HG03432 (cell line): ENCODE measurements at regions not wholly inside any gene's neighbourhood (a gene's known extent, or its start where the extent isn't known, plus 50 kb on each side); places are given as distances from the start of the nearest gene placed in this dataset.

Experiments used
- ATAC-seq: cut with Tn5 transposase; IDR thresholded peaks from one replicate; pipeline ENCODE4 v1.9.1; 2021; ENCODE audit warnings: mild to moderate bottlenecking, moderate library complexity; ENCODE audit not compliant: unreplicated experiment

GRCh38 chr10:113320211-113320610 is 232.6 kb upstream of the HABP2 start:
- no peak for ATAC-seq

GRCh38 chr10:113320987-113321386 is 231.9 kb upstream of the HABP2 start:
- ATAC-seq: no peak

GRCh38 chr10:113322843-113323242 is 230.0 kb upstream of the HABP2 start:
- ATAC-seq: no peak

- no peak for ATAC-seq
These were observed 228.9 kb upstream of the HABP2 start for GRCh38 chr10:113323985-113324384.

- ATAC-seq: peak; percentile 97
These were observed 226.4 kb upstream of the HABP2 start for GRCh38 chr10:113326160-113327111.

GRCh38 chr10:113329121-113329596 is 223.7 kb upstream of the HABP2 start:
- ATAC-seq: no peak

- no peak for ATAC-seq
These were observed 220.9 kb upstream of the HABP2 start for GRCh38 chr10:113331961-113332360.

- no peak for ATAC-seq
These were observed 219.5 kb upstream of the HABP2 start for GRCh38 chr10:113333313-113333712.

GRCh38 chr10:113335592-113335991 is 217.3 kb upstream of the HABP2 start:
- no peak for ATAC-seq

- no peak for ATAC-seq
These were observed 216.2 kb upstream of the HABP2 start for GRCh38 chr10:113336549-113337130.

GRCh38 chr10:113337142-113337541 is 215.7 kb upstream of the HABP2 start:
- no peak for ATAC-seq

GRCh38 chr10:113339121-113339520 is 213.7 kb upstream of the HABP2 start:
- no peak for ATAC-seq

- ATAC-seq: no peak
These were observed 212.6 kb upstream of the HABP2 start for GRCh38 chr10:113340282-113340681.

GRCh38 chr10:113341138-113341537 is 211.7 kb upstream of the HABP2 start:
- ATAC-seq: no peak

- no peak for ATAC-seq
These were observed 206.8 kb upstream of the HABP2 start for GRCh38 chr10:113345826-113346624.

GRCh38 chr10:113347508-113347907 is 205.3 kb upstream of the HABP2 start:
- no peak for ATAC-seq

GRCh38 chr10:113348694-113349093 is 204.2 kb upstream of the HABP2 start:
- no peak for ATAC-seq

- ATAC-seq: no peak
These were observed 202.4 kb upstream of the HABP2 start for GRCh38 chr10:113350311-113351040.

GRCh38 chr10:113354711-113355110 is 198.1 kb upstream of the HABP2 start:
- no peak for ATAC-seq

- no peak for ATAC-seq
These were observed 195.8 kb upstream of the HABP2 start for GRCh38 chr10:113356794-113357680.
